H9 (cell line): ENCODE measurements at regions not wholly inside any gene's neighbourhood (a gene's known extent, or its start where the extent isn't known, plus 50 kb on each side); places are given as distances from the start of the nearest gene placed in this dataset.

Experiments
- DNase-seq: peaks from one replicate; pipeline ENCODE4 v3.0.0-alpha.2; 2017
- H2AFZ ChIP-seq: one replicate; pipeline ENCODE4 v1.6.1; 2013; ENCODE audit warnings: mild to moderate bottlenecking, low read length, control low read depth, moderate library complexity
- H2AK5ac ChIP-seq: 2 replicates; pipeline ENCODE4 v1.6.1; 2013; ENCODE audit warnings: low read length, control low read depth, mixed read lengths; ENCODE audit not compliant: insufficient read length
- H2BK120ac ChIP-seq: one replicate; pipeline ENCODE4 v1.6.1; 2013; ENCODE audit warnings: low read depth, mild to moderate bottlenecking, low read length, control low read depth, inconsistent platforms; ENCODE audit not compliant: poor library complexity, severe bottlenecking
- H2BK12ac ChIP-seq: 2 replicates; pipeline ENCODE4 v1.6.1; 2013; ENCODE audit warnings: low read length, control low read depth, mixed read lengths, low read depth; ENCODE audit not compliant: insufficient read length
- H2BK15ac ChIP-seq: 2 replicates; pipeline ENCODE4 v1.6.1; 2013; ENCODE audit warnings: low read depth, low read length, control low read depth
- H2BK20ac ChIP-seq: one replicate; pipeline ENCODE4 v1.6.1; 2013; ENCODE audit warnings: low read depth, mild to moderate bottlenecking, low read length, control low read depth, inconsistent platforms; ENCODE audit not compliant: poor library complexity, severe bottlenecking
- H2BK5ac ChIP-seq: 2 replicates; pipeline ENCODE4 v1.6.1; 2013; ENCODE audit warnings: low read length, control low read depth, mixed read lengths; ENCODE audit not compliant: insufficient read length
- H3K14ac ChIP-seq: 2 replicates; pipeline ENCODE4 v1.6.1; 2013; ENCODE audit warnings: low read length, control low read depth; ENCODE audit not compliant: insufficient read depth
- H3K18ac ChIP-seq: 2 replicates; pipeline ENCODE4 v1.6.1; 2013; ENCODE audit warnings: low read depth, mild to moderate bottlenecking, mixed read lengths, low read length, control low read depth; ENCODE audit not compliant: insufficient read length
- H3K23ac ChIP-seq: 2 replicates; pipeline ENCODE4 v1.6.1; 2013; ENCODE audit warnings: low read length, control low read depth, mixed read lengths, low read depth; ENCODE audit not compliant: insufficient read length
- H3K23me2 ChIP-seq: 2 replicates; pipeline ENCODE4 v1.6.1; 2013; ENCODE audit warnings: low read depth, mild to moderate bottlenecking, mixed read lengths, low read length, control low read depth; ENCODE audit not compliant: insufficient read length, poor library complexity, severe bottlenecking
- H3K27ac ChIP-seq: 2 replicates; pipeline ENCODE4 v1.5.1; 2013; ENCODE audit warnings: low read length, control low read depth, mixed read lengths, low read depth; ENCODE audit not compliant: insufficient read length
- H3K27me3 ChIP-seq: 2 replicates; pipeline ENCODE4 v1.6.1; 2013; ENCODE audit warnings: low read length, control low read depth, inconsistent platforms; ENCODE audit not compliant: insufficient read depth
- H3K4ac ChIP-seq: 2 replicates; pipeline ENCODE4 v1.6.1; 2013; ENCODE audit warnings: low read depth, mild to moderate bottlenecking, control low read depth, inconsistent platforms, low read length, moderate library complexity
- H3K4me1 ChIP-seq: 2 replicates; pipeline ENCODE4 v1.6.1; 2013; ENCODE audit warnings: low read length, control low read depth, inconsistent platforms; ENCODE audit not compliant: insufficient read depth
- H3K4me2 ChIP-seq: 2 replicates; pipeline ENCODE4 v1.6.1; 2013; ENCODE audit warnings: low read length, control low read depth, mixed read lengths; ENCODE audit not compliant: insufficient read length, insufficient read depth
- H3K56ac ChIP-seq: 2 replicates; pipeline ENCODE4 v1.6.1; 2013; ENCODE audit warnings: low read depth, mild to moderate bottlenecking, mixed read lengths, low read length, control low read depth; ENCODE audit not compliant: insufficient read length
- H3K79me1 ChIP-seq: 2 replicates; pipeline ENCODE4 v1.6.1; 2013; ENCODE audit warnings: low read depth, mild to moderate bottlenecking, moderate library complexity, low read length, control low read depth, inconsistent platforms; ENCODE audit not compliant: insufficient read depth, poor library complexity, severe bottlenecking
- H3K79me2 ChIP-seq: 2 replicates; pipeline ENCODE4 v1.6.1; 2013; ENCODE audit warnings: low read length, control low read depth, inconsistent platforms; ENCODE audit not compliant: insufficient read depth
- H3K9ac ChIP-seq: 2 replicates; pipeline ENCODE4 v1.6.1; 2013; ENCODE audit warnings: low read length, control low read depth, mixed read lengths; ENCODE audit not compliant: insufficient read length; ENCODE audit errors: extremely low read depth
- H3K9me3 ChIP-seq: one replicate; pipeline ENCODE4 v1.6.1; 2013; ENCODE audit warnings: low read depth, low read length, inconsistent platforms; ENCODE audit not compliant: control insufficient read depth
- H3T11ph ChIP-seq: one replicate; pipeline ENCODE4 v1.6.1; 2013; ENCODE audit warnings: mild to moderate bottlenecking, low read length, control low read depth, inconsistent platforms
- H4K20me1 ChIP-seq: one replicate; pipeline ENCODE4 v1.6.1; 2013; ENCODE audit not compliant: control insufficient read depth, insufficient read length, insufficient read depth
- H4K5ac ChIP-seq: 2 replicates; pipeline ENCODE4 v1.6.1; 2013; ENCODE audit warnings: low read depth, mild to moderate bottlenecking, mixed read lengths, low read length, control low read depth; ENCODE audit not compliant: insufficient read length
- H4K8ac ChIP-seq: replicated peaks from 2 replicates; pipeline ENCODE4 v1.6.1; 2013; ENCODE audit warnings: low read length, control low read depth, mixed read lengths, low read depth; ENCODE audit not compliant: insufficient read length
- H4K91ac ChIP-seq: 2 replicates; pipeline ENCODE4 v1.6.1; 2013; ENCODE audit warnings: low read depth, mild to moderate bottlenecking, moderate library complexity, mixed read lengths, low read length, control low read depth; ENCODE audit not compliant: insufficient read length
- H3K27ac Mint-ChIP-seq, 3 experiments: 2 replicates in 2 of 3; 3 replicates in 1 of 3; pipeline ENCODE4 v1.8.0; 2020 to 2021; ENCODE audit warnings: mixed read lengths in 3 of 3, mild to moderate bottlenecking in 1 of 3, moderate library complexity in 1 of 3
- H3K27me3 Mint-ChIP-seq: 2 replicates; pipeline ENCODE4 v1.8.0; 2021; ENCODE audit warnings: low read depth, mild to moderate bottlenecking, moderate library complexity, mixed read lengths
- H3K36me3 Mint-ChIP-seq, 3 experiments: 2 replicates in 2 of 3; 3 replicates in 1 of 3; pipeline ENCODE4 v1.8.0; 2020 to 2021; ENCODE audit warnings: low read depth in 3 of 3, mixed read lengths in 3 of 3; ENCODE audit not compliant: insufficient read depth in 1 of 3
- H3K4me1 Mint-ChIP-seq, 2 experiments: 2 replicates each; pipeline ENCODE4 v1.8.0; 2020; ENCODE audit warnings: mixed read lengths in 2 of 2
- H3K4me3 Mint-ChIP-seq, 2 experiments: 2 replicates in 1 of 2; 3 replicates in 1 of 2; pipeline ENCODE4 v1.8.0; 2020 to 2021; ENCODE audit warnings: mild to moderate bottlenecking in 2 of 2, mixed read lengths in 2 of 2, moderate library complexity in 1 of 2
- H3K9me3 Mint-ChIP-seq, 2 experiments: 2 replicates in 1 of 2; 3 replicates in 1 of 2; pipeline ENCODE4 v1.8.0; 2020; ENCODE audit warnings: mild to moderate bottlenecking in 2 of 2, mixed read lengths in 2 of 2, moderate library complexity in 1 of 2
- WGBS: extraction: QIAGEN DNeasy Blood & Tissue Kit; methylation state at CpG from one replicate; pipeline ENCODE4 v1.1.7; 2013; ENCODE audit warnings: missing lambda C conversion rate, low lambda C conversion rate, mixed read lengths; ENCODE audit not compliant: insufficient read length; ENCODE audit errors: extremely low coverage; 5-methylcytosine and 5-hydroxymethylcytosine counted together
- TF ChIP-seq, protein P1 (sequence below): fragments of 200-600 bp; sonication (generic); conservative IDR thresholded peaks from 3 replicates; pipeline ENCODE4 v1.8.0; 2021; ENCODE audit warnings: antibody characterized with exemption, mild to moderate bottlenecking

DNA sequence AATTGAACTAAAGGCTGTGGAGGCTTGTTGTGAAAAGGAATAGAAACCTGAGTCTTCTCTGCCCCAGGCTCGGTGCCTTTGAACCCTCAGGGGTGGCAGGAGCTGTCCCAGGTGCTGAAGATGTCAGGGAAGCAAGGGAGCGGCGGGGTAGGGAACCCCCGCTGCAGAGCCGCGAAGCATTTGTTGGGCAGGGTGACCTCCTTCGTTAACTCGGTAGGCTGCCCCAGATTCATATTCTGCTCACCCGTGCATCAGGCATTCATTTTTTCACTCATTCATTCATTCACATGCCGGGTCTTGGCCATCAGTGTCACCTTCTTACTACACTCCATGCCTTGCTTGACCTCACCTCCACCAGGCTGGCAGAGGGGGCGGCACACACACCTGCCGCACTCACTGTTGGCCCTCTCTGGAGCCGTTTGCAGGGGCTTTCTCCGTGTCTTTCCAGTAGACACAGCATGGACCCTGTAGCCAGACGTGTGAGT is 618.9 kb downstream of the BRD1 start:
- no peak overlapping the region for H2AK5ac ChIP-seq
- WGBS = no CpG with 5 or more reads among the region's 15 CpGs
- H3T11ph ChIP-seq = no peak overlapping the region
- H4K5ac ChIP-seq = no peak overlapping the region
- H2BK120ac ChIP-seq = no peak overlapping the region
- H3K27me3 ChIP-seq = no peaks in the 10 kb centered on the region
- no peak overlapping the region for H3K27ac ChIP-seq
- H3K9me3 Mint-ChIP-seq = no peaks in the 10 kb centered on the region; a peak in 1 of 5 replicates
- H3K4me1 Mint-ChIP-seq = no peaks in the 10 kb centered on the region
- no peaks in the 10 kb centered on the region for H3K79me1 ChIP-seq
- peaks cover 37% of the 10 kb centered on the region for H3K27me3 Mint-ChIP-seq
- no peaks in the 10 kb centered on the region for H3K4me1 ChIP-seq
- H4K20me1 ChIP-seq = peaks cover 3% of the 10 kb centered on the region
- H2BK20ac ChIP-seq = no peak overlapping the region
- no peak overlapping the region for H3K4me2 ChIP-seq
- H3K23me2 ChIP-seq = no peaks in the 10 kb centered on the region
- no peaks in the 10 kb centered on the region for H3K9me3 ChIP-seq
- no peak overlapping the region for H4K8ac ChIP-seq
- H3K9ac ChIP-seq = no peak overlapping the region
- H4K91ac ChIP-seq = no peak overlapping the region
- H2BK12ac ChIP-seq = no peak overlapping the region
- H3K14ac ChIP-seq = no peak overlapping the region
- DNase-seq = peak; percentile 46
- H3K27ac Mint-ChIP-seq = no peak overlapping the region
- no peaks in the 10 kb centered on the region for H3K36me3 Mint-ChIP-seq
- H3K79me2 ChIP-seq = no peaks in the 10 kb centered on the region
- no peak overlapping the region for H3K23ac ChIP-seq
- no peak overlapping the region for H3K18ac ChIP-seq
- no peak overlapping the region for H3K56ac ChIP-seq
- H3K4ac ChIP-seq = no peak overlapping the region
- TF ChIP-seq, protein P1, sequence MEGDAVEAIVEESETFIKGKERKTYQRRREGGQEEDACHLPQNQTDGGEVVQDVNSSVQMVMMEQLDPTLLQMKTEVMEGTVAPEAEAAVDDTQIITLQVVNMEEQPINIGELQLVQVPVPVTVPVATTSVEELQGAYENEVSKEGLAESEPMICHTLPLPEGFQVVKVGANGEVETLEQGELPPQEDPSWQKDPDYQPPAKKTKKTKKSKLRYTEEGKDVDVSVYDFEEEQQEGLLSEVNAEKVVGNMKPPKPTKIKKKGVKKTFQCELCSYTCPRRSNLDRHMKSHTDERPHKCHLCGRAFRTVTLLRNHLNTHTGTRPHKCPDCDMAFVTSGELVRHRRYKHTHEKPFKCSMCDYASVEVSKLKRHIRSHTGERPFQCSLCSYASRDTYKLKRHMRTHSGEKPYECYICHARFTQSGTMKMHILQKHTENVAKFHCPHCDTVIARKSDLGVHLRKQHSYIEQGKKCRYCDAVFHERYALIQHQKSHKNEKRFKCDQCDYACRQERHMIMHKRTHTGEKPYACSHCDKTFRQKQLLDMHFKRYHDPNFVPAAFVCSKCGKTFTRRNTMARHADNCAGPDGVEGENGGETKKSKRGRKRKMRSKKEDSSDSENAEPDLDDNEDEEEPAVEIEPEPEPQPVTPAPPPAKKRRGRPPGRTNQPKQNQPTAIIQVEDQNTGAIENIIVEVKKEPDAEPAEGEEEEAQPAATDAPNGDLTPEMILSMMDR = no peak
- H2BK5ac ChIP-seq = no peak overlapping the region
- H2BK15ac ChIP-seq = no peak overlapping the region
- H3K4me3 Mint-ChIP-seq = no peak overlapping the region
- H2AFZ ChIP-seq = no peak overlapping the region
